ENCODE measurements at regions not wholly inside any gene's neighbourhood (a gene's known extent, or its start where the extent isn't known, plus 50 kb on each side); places are given as distances from the start of the nearest gene placed in this dataset.

DNA sequence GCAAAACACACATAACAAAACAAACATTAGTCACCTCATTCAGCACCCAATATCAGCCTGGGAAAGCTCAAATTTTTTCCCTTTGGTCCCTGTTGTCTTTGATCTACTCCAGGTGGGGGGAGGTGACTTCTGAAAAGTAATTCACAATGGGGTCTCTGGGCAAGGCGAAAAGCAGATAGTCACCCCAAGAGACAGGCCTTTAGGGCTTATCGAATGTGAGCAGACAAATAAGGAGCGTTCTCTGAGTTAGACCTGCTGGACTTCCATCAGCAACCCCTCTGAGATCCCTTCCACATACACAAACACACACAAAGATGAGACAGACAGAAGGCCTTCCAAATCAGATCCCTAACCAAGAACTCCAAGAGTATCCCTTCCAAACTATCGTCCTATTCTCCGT lies 171.0 kb upstream of the SMAD3 start:
- Mint-ChIP-seq H3K27ac (no peak overlapping the region), H3K36me3 (peaks cover 11% of the 10 kb centered on the region), H3K4me3 (no peak overlapping the region), H3K27me3 (ENCODE audit: low read depth) (no peaks in the 10 kb centered on the region), H3K4me1 (peaks cover 33% of the 10 kb centered on the region), H3K9me3 (peaks cover 14% of the 10 kb centered on the region)
- no peak for TF ChIP-seq GABPB1 (CRISPR knock-in tag; IDR thresholded peaks at IDR 0.05)
- TF ChIP-seq, protein P1, sequence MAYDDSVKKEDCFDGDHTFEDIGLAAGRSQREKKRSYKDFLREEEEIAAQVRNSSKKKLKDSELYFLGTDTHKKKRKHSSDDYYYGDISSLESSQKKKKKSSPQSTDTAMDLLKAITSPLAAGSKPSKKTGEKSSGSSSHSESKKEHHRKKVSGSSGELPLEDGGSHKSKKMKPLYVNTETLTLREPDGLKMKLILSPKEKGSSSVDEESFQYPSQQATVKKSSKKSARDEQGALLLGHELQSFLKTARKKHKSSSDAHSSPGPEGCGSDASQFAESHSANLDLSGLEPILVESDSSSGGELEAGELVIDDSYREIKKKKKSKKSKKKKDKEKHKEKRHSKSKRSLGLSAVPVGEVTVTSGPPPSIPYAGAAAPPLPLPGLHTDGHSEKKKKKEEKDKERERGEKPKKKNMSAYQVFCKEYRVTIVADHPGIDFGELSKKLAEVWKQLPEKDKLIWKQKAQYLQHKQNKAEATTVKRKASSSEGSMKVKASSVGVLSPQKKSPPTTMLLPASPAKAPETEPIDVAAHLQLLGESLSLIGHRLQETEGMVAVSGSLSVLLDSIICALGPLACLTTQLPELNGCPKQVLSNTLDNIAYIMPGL (CRISPR knock-in tag; IDR thresholded peaks at IDR 0.05), result no peak
- no peak for TF ChIP-seq GTF2I (CRISPR knock-in tag; conservative IDR thresholded peaks at IDR 0.05)
- no peak for TF ChIP-seq ZNF416 (CRISPR knock-in tag; IDR thresholded peaks at IDR 0.05)
- TF ChIP-seq PRRX2 (CRISPR knock-in tag; IDR thresholded peaks at IDR 0.05), result no peak
- TF ChIP-seq TEAD1 (CRISPR knock-in tag; IDR thresholded peaks at IDR 0.05), result no peak
- TF ChIP-seq CDX4 (CRISPR knock-in tag; IDR thresholded peaks at IDR 0.05; ENCODE audit: borderline replicate concordance), result no peak
- TF ChIP-seq JUN (CRISPR knock-in tag; IDR thresholded peaks at IDR 0.05), result no peak
- TF ChIP-seq TEAD4 (CRISPR knock-in tag; IDR thresholded peaks at IDR 0.05), result no peak
- TF ChIP-seq NR1H2 (CRISPR knock-in tag; IDR thresholded peaks at IDR 0.05), result no peak
- TF ChIP-seq CREM (CRISPR knock-in tag; IDR thresholded peaks at IDR 0.05), result no peak
- no peak for TF ChIP-seq ZNF121 (CRISPR knock-in tag; IDR thresholded peaks at IDR 0.05)
- DNase-seq (ENCODE audit: low spot score), result no peak
- CTCF ChIA-PET, result interaction anchor here (0.5 to 0.8 kb wide), 2 partner anchors 11 to 40 kb away, joined by 3 to 4 read pairs; no protein-coding TSS in a partner anchor
- no peak for ATAC-seq
- POLR2A ChIA-PET, result no interaction called here

DNA sequence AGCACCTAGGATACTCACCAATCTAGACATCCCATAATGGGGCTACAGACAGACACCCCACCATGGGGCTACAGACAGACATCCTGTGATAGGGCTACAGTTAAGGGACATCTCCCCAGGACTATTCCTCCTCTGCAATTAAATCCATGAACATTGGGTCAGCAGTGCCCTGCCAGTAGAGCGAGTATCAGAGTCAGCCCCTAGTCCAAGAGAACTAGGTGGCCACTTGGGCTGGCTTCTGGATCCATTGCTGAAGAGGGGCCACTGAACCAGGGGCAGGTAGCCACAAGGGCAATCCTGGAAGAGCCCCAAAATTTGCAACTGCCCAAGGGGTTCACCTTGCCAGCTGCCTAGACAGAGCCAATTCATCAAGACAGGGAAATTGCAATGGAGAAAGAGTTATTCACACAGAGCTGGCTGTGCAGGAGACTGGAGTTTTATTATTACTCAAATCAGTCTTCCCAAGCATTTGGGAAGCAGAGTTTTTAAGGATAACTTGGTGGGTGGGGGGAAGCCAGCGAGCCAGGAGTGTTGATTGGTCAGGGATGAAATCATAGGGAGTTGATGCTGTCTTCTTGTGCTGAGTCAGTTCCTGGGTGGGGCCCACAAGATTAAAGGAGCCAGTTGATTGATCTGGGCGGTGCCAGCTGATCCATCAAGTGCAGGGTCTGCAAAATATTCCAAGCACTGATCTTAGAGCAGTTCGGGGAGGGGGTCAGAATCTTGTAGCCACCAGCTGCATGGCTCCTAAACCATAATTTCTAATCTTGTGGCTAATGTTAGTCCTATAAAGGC lies 170.2 kb upstream of the SMAD3 start:
- no peak overlapping the region for H3K27ac Mint-ChIP-seq
- no peaks in the 10 kb centered on the region for H3K27me3 Mint-ChIP-seq (ENCODE audit: low read depth)
- DNase-seq (ENCODE audit: low spot score) (no peak), ATAC-seq (no peak)
- POLR2A ChIA-PET, result no interaction called here
- peaks cover 11% of the 10 kb centered on the region for H3K9me3 Mint-ChIP-seq
- peaks cover 33% of the 10 kb centered on the region for H3K4me1 Mint-ChIP-seq
- H3K4me3 Mint-ChIP-seq, result no peak overlapping the region
- CTCF ChIA-PET, result interaction anchor here (1.8 kb wide), 1 partner anchor 12 kb away, joined by 4 read pairs; no protein-coding TSS in a partner anchor
- peaks cover 5% of the 10 kb centered on the region for H3K36me3 Mint-ChIP-seq
- no peak for TF ChIP-seq SP1 (CRISPR knock-in tag; conservative IDR thresholded peaks at IDR 0.05)
- TF ChIP-seq, protein P2, sequence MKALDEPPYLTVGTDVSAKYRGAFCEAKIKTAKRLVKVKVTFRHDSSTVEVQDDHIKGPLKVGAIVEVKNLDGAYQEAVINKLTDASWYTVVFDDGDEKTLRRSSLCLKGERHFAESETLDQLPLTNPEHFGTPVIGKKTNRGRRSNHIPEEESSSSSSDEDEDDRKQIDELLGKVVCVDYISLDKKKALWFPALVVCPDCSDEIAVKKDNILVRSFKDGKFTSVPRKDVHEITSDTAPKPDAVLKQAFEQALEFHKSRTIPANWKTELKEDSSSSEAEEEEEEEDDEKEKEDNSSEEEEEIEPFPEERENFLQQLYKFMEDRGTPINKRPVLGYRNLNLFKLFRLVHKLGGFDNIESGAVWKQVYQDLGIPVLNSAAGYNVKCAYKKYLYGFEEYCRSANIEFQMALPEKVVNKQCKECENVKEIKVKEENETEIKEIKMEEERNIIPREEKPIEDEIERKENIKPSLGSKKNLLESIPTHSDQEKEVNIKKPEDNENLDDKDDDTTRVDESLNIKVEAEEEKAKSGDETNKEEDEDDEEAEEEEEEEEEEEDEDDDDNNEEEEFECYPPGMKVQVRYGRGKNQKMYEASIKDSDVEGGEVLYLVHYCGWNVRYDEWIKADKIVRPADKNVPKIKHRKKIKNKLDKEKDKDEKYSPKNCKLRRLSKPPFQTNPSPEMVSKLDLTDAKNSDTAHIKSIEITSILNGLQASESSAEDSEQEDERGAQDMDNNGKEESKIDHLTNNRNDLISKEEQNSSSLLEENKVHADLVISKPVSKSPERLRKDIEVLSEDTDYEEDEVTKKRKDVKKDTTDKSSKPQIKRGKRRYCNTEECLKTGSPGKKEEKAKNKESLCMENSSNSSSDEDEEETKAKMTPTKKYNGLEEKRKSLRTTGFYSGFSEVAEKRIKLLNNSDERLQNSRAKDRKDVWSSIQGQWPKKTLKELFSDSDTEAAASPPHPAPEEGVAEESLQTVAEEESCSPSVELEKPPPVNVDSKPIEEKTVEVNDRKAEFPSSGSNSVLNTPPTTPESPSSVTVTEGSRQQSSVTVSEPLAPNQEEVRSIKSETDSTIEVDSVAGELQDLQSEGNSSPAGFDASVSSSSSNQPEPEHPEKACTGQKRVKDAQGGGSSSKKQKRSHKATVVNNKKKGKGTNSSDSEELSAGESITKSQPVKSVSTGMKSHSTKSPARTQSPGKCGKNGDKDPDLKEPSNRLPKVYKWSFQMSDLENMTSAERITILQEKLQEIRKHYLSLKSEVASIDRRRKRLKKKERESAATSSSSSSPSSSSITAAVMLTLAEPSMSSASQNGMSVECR (CRISPR knock-in tag; IDR thresholded peaks at IDR 0.05; ENCODE audit: borderline replicate concordance), result no peak
- no peak for TF ChIP-seq HMGA2 (CRISPR knock-in tag; IDR thresholded peaks at IDR 0.05)
- TF ChIP-seq, protein P3, sequence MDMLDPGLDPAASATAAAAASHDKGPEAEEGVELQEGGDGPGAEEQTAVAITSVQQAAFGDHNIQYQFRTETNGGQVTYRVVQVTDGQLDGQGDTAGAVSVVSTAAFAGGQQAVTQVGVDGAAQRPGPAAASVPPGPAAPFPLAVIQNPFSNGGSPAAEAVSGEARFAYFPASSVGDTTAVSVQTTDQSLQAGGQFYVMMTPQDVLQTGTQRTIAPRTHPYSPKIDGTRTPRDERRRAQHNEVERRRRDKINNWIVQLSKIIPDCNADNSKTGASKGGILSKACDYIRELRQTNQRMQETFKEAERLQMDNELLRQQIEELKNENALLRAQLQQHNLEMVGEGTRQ (CRISPR knock-in tag; IDR thresholded peaks at IDR 0.05), result no peak
- TF ChIP-seq, protein P4, sequence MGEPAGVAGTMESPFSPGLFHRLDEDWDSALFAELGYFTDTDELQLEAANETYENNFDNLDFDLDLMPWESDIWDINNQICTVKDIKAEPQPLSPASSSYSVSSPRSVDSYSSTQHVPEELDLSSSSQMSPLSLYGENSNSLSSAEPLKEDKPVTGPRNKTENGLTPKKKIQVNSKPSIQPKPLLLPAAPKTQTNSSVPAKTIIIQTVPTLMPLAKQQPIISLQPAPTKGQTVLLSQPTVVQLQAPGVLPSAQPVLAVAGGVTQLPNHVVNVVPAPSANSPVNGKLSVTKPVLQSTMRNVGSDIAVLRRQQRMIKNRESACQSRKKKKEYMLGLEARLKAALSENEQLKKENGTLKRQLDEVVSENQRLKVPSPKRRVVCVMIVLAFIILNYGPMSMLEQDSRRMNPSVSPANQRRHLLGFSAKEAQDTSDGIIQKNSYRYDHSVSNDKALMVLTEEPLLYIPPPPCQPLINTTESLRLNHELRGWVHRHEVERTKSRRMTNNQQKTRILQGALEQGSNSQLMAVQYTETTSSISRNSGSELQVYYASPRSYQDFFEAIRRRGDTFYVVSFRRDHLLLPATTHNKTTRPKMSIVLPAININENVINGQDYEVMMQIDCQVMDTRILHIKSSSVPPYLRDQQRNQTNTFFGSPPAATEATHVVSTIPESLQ (CRISPR knock-in tag; IDR thresholded peaks at IDR 0.05), result no peak
- no peak for TF ChIP-seq JAZF1 (CRISPR knock-in tag; IDR thresholded peaks at IDR 0.05)
- TF ChIP-seq NR1H2 (CRISPR knock-in tag; IDR thresholded peaks at IDR 0.05), result no peak
- TF ChIP-seq, protein P5, sequence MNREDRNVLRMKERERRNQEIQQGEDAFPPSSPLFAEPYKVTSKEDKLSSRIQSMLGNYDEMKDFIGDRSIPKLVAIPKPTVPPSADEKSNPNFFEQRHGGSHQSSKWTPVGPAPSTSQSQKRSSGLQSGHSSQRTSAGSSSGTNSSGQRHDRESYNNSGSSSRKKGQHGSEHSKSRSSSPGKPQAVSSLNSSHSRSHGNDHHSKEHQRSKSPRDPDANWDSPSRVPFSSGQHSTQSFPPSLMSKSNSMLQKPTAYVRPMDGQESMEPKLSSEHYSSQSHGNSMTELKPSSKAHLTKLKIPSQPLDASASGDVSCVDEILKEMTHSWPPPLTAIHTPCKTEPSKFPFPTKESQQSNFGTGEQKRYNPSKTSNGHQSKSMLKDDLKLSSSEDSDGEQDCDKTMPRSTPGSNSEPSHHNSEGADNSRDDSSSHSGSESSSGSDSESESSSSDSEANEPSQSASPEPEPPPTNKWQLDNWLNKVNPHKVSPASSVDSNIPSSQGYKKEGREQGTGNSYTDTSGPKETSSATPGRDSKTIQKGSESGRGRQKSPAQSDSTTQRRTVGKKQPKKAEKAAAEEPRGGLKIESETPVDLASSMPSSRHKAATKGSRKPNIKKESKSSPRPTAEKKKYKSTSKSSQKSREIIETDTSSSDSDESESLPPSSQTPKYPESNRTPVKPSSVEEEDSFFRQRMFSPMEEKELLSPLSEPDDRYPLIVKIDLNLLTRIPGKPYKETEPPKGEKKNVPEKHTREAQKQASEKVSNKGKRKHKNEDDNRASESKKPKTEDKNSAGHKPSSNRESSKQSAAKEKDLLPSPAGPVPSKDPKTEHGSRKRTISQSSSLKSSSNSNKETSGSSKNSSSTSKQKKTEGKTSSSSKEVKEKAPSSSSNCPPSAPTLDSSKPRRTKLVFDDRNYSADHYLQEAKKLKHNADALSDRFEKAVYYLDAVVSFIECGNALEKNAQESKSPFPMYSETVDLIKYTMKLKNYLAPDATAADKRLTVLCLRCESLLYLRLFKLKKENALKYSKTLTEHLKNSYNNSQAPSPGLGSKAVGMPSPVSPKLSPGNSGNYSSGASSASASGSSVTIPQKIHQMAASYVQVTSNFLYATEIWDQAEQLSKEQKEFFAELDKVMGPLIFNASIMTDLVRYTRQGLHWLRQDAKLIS (CRISPR knock-in tag; IDR thresholded peaks at IDR 0.05; ENCODE audit: borderline replicate concordance), result no peak
- no peak for TF ChIP-seq MYBL2 (CRISPR knock-in tag; IDR thresholded peaks at IDR 0.05)
